Sigmoid colon (tissue), 3 donors: ENCODE measurements at regions not wholly inside any gene's neighbourhood (a gene's known extent, or its start where the extent isn't known, plus 50 kb on each side); places are given as distances from the start of the nearest gene placed in this dataset.

Experiments
- POLR2A ChIP-seq, 2 donors: fragments of 450-650 bp; IDR thresholded peaks; one replicate each; pipeline ENCODE4 v1.6.1; 2016; ENCODE audit warnings: antibody characterized with exemption in 2 of 2, mild to moderate bottlenecking in 2 of 2, moderate library complexity in 2 of 2
- TF ChIP-seq, protein P1 (sequence below), 4 experiments: fragments of 450-650 bp in 3 of 4; fragments of 200-600 bp in 1 of 4; IDR thresholded peaks; one replicate each; pipeline ENCODE4 v1.5.1; 2016 to 2019; ENCODE audit warnings: antibody characterized with exemption in 4 of 4, mild to moderate bottlenecking in 3 of 4, moderate library complexity in 2 of 4

DNA sequence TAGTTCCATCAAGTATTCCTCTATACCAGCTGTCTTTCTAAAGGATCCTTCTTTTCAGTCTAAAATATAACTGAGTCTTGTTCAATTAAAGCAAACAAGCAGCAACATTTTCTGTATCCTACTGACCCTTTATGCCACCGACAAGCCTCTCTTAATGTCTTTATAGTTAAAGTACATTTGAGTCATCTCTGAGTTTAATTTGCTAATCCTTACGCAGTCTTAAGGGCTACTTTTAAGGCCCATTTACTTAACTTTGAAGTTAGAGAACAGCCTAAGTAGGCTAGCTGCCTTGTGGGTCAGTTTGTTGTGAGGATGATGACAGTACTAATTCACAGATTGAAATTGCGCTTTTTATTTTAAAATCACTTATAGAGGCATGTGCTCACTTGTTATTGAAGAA, 265.5 kb upstream of the FERD3L start:
- TF ChIP-seq, protein P1, sequence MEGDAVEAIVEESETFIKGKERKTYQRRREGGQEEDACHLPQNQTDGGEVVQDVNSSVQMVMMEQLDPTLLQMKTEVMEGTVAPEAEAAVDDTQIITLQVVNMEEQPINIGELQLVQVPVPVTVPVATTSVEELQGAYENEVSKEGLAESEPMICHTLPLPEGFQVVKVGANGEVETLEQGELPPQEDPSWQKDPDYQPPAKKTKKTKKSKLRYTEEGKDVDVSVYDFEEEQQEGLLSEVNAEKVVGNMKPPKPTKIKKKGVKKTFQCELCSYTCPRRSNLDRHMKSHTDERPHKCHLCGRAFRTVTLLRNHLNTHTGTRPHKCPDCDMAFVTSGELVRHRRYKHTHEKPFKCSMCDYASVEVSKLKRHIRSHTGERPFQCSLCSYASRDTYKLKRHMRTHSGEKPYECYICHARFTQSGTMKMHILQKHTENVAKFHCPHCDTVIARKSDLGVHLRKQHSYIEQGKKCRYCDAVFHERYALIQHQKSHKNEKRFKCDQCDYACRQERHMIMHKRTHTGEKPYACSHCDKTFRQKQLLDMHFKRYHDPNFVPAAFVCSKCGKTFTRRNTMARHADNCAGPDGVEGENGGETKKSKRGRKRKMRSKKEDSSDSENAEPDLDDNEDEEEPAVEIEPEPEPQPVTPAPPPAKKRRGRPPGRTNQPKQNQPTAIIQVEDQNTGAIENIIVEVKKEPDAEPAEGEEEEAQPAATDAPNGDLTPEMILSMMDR (IDR thresholded peaks at IDR 0.05), result no peak
- no peak for TF ChIP-seq POLR2A (IDR thresholded peaks at IDR 0.05)
